ENCODE measurements at regions not wholly inside any gene's neighbourhood (a gene's known extent, or its start where the extent isn't known, plus 50 kb on each side); places are given as distances from the start of the nearest gene placed in this dataset.

GRCh38 chr22:49451070-49451840, 376.4 kb downstream of the BRD1 start:
- TF ChIP-seq CTCF (IDR thresholded peaks at IDR 0.05) (no peak), POLR2A (IDR thresholded peaks at IDR 0.05) (no peak)

Data from heart left ventricle (tissue), 13 donors.